ENCODE measurements at regions not wholly inside any gene's neighbourhood (a gene's known extent, or its start where the extent isn't known, plus 50 kb on each side); places are given as distances from the start of the nearest gene placed in this dataset.
"Not testable (repeated sequence)": the region's sequence is repeated elsewhere in the genome, so short reads cannot be mapped to it uniquely, and the experiment has no call there.

DNA sequence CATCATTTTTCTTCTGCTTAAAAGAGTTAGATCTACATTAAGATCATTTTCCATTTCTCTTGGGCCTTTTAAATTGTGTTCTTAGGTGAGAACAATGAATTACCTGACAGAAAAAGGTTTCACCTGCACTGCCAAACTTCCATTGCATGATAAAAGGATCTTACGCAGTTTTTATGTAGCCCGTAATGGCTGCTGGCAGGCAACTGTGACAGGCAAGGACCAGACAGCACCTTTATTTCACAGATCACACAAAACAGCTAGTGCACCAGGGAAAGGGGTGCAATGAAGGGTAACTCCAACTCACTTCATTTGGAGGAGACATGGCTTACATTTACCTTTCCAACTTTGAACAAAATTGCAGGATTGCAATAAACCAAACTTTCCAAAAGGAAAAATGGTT lies 159.8 kb downstream of the SLITRK1 start:
- no peak for DNase-seq

DNA sequence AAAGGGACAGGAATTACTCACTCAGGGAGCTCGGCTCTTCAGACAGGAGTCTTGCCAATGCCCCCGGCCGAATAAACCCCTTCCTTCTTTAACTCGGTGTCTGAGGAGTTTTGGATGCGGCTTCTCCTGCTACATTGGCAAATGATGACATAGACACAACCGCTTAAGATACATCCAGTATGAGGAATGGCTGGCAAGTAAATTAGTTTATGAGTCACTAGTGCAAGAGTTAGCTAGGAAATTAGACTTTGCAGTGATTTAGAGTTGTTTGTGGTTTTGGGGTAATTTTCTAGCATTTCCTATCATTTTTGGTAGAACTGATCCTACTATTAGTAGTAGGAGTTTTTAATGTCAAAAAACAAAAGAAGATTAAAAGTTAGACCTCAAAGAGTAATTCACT lies 166.2 kb downstream of the SLITRK1 start:
- no peak for DNase-seq

DNA sequence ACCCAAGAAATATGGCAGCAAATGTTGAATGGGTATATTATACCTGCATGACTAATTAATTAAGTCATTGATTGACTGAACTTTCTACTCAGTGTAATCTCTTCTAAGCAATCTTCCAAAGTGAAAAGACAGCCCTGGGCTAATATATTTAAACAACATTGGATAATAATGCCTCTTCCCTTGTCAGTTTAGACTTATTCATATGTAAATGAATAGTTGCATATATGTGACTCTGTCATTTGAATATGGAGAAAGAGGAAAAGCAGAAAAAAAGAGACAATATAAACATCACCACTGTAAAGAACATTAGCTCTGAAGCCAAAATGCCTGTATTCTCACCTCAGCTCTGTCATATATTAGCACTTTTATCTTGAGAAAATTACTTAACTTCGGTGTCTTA lies 168.0 kb downstream of the SLITRK1 start:
- DNase-seq = no peak

GRCh38 chr13:83710133-83710515 lies 172.2 kb downstream of the SLITRK1 start:
- DNase-seq = no peak

GRCh38 chr13:83709426-83710132 lies 172.7 kb downstream of the SLITRK1 start:
- DNase-seq = no peak

DNA sequence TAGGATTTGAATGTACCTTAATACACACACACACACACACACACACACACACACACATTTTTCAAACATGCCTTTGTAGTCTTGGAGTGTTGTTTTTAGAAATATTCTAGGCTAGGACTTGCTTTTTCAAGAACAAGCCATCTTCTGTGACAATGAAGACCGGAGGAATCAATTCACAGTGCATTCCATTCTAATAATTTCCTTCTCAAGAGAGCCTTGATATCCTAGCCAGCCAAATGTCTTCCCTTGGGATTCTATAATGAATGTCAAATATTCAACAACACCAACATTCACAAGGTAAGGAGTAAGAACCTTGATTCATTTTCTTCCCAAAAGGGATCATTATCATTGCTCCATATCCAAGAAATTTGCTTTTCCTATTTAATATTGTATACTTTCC lies 180.3 kb downstream of the SLITRK1 start:
- DNase-seq = no peak

DNA sequence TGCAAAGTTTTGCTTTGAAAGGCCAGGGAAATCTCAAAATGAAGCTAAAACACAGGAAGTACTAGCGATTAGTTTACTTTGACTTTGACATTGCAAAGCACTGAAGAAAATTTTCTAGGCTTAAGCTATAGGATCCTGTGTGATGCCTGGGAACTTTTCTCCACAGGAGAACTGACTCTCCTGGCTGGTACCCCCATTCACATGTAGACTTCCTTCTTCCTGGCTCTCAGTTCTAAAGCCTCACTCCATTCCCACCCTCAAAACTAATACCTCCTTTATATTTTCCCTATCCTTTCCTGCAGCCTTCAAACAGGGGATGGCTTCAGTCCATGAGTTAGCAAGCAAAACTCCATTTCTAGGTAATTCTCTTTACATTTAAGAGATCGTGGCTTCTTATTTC lies 189.5 kb downstream of the SLITRK1 start:
- DNase-seq = no peak

- DNase-seq = no peak
Measured at GRCh38 chr13:83691966-83692365, 190.3 kb downstream of the SLITRK1 start.

- DNase-seq = no peak
Measured at GRCh38 chr13:83681547-83681946, 200.7 kb downstream of the SLITRK1 start.

DNA sequence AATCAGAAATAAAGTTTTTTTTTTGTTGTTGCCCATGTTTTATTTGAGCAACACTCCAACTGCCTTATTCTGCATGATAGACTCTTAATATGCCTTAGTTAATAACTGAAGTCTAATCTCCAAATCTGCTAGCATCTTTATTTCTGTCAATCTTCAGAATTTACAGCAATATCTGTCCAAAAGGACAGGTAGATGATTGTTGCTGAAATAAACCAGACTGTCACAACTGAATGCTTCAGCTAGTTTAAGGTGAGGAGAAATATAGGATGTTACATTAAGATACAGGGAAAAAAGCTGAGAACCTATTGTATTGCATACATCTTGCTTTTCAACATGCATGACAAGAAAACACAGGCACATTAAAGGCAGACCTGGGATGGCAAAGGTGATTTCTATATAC lies 204.3 kb downstream of the SLITRK1 start:
- DNase-seq = no peak

GRCh38 chr13:83672612-83673011 lies 209.7 kb downstream of the SLITRK1 start:
- no peak for DNase-seq

DNA sequence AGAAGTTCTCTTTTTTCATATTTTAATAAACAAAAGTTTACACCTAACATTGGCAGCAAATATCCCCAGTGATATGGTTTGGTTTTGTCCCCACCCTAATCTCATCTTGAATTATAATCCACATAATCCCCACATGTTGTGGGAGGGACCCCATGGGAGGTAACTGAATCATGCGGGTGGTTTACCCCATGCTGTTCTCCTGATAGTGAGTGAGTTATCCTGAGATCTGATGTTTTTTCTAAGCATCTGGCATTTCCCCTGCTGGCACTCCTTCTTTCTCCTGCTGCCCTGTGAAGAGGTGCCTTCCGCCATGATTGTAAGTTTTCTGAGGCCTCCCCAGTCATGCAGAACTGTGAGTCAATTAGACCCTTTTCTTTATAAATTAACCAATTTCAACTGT lies 214.7 kb downstream of the SLITRK1 start:
- DNase-seq = no peak

DNA sequence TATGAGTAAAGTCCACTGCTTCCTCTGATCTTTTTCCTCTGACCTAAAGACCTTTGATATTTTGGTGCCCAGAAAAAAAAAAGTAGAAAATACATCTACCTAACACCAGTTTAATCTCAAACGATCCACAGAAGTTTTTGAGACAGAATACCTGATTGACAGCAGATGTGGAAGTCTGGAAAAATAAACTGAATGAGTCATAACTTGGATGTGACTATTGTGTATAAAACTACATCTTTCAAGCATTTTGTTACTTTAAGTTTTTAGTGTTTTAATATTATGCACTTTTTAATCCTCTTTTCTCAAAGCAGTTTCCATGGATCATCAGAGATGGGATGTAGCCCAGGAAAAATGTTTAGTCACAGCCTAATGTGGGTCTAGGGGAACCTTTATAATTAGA lies 216.1 kb downstream of the SLITRK1 start:
- DNase-seq = no peak

DNA sequence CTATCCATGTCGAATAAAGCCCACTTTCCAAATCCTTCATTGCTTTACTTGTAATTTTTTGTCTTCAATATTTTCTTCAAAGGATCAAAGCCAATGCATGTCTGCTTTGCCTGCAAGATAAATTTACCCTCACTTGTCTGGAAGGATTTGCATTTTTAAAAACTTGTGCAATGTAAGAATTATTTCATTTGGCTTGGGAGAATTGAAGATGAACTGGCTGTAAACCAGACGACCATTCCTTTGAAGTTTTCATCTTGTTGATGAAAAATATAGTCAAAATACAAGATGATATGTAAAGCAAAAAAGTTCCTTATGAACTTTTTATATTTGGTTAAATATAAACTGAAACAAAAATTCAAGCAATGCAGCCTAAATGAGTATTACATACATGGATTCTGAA lies 225.0 kb downstream of the SLITRK1 start:
- DNase-seq = no peak

- DNase-seq = not testable (repeated sequence)
Measured at GRCh38 chr13:83642617-83643016, 239.7 kb downstream of the SLITRK1 start.

DNA sequence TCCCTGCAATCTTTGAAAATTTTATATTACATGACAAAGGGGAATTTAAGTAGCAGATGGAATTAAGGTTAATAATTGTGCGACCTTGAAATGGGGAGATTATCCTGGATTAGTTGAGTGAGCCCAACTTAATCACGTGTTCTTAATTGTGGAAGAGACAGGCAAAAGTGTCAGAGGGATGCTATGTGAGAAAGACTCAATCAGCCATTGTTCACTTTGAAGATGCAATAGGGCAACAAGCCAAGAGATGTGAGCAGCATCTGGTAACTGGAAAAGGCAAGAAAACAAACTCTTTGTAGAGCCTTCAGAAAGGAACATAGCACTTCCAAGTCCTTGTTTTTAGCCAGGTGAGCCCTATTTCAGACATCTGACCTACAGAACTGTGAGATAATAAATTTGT lies 247.7 kb downstream of the SLITRK1 start:
- DNase-seq = no peak

DNA sequence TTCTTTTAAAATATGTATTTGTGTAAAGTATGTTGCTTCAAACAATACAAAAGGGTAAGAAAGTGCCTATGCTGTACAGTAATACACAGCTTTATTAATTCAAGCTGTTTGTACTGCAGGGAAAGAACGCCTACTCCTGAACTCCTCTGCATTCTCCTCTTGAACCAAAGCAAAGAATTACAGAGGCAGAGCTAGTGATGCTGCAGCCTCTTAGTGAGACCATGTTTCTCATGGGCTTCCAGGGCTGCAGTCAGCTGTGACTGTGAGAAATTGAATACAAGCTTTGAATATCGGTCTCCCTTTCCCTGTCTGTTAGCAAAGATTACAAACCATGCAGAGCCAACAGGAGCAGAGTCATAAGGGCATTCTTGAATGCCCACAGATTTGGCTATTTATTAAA lies 248.5 kb downstream of the SLITRK1 start:
- no peak for DNase-seq

- no peak for DNase-seq
Measured at GRCh38 chr13:83622422-83622784, 259.9 kb downstream of the SLITRK1 start.

GRCh38 chr13:83621765-83622421 lies 260.4 kb downstream of the SLITRK1 start:
- no peak for DNase-seq

GRCh38 chr13:83620530-83621220 lies 261.6 kb downstream of the SLITRK1 start:
- DNase-seq = no peak

- DNase-seq = no peak
Measured at GRCh38 chr13:83618966-83619365, 263.3 kb downstream of the SLITRK1 start.

DNA sequence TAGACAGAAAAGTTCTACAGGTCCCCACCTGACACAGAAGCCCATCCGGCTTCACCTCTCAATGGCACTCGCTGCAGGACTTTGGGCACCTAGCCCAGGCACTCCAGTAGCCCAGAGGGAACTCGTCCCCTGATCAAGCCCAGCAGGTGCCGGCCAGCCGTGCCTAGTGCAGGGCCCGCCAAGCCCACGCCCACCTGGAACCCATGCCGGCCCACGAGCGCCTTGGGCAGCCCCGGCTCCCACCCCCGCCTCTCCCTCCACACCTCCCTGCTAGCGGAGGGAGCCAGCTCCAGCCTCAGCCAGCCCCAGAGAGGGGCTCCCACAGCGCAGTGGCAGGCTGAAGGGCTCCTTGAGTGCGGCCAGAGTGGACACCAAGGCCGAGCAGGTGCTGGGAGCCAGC lies 268.8 kb downstream of the SLITRK1 start:
- no peak for DNase-seq

- no peak for DNase-seq
Measured at GRCh38 chr13:83601539-83601938, 280.7 kb downstream of the SLITRK1 start.

GRCh38 chr13:83592095-83592494 lies 290.2 kb downstream of the SLITRK1 start:
- no peak for DNase-seq

All from AML-193 (cell line).